ENCODE measurements at regions not wholly inside any gene's neighbourhood (a gene's known extent, or its start where the extent isn't known, plus 50 kb on each side); places are given as distances from the start of the nearest gene placed in this dataset.

DNA sequence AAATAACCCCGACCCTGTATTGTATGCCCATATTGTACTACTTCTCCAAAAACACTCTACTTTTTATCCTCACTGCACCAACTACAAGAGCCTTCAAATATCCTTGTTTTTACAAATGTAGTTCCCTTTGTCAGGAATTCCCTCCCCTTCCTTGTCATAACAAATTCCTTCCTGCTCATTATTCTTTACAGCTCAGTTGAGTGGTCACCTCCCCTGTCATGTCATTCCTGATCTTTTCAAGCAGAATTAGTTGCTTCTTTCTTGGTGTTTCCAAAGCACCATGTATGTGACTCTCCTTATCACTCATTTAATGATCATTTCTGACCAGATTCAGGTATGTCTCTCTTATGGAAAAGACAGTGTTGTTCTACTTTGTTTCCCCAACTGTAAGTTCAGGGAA lies 194.2 kb upstream of the SMC2 start:
- no peak for TF ChIP-seq CTCF (IDR thresholded peaks at IDR 0.05; ENCODE audit: extremely low read depth in 1 of 2, insufficient read depth in 1 of 2, low read depth in 1 of 2, low read length in 2 of 2)
- TF ChIP-seq POLR2A (IDR thresholded peaks at IDR 0.05; ENCODE audit: low read depth, low read length) = no peak
